B cell (primary cell): ENCODE measurements at regions not wholly inside any gene's neighbourhood (a gene's known extent, or its start where the extent isn't known, plus 50 kb on each side); places are given as distances from the start of the nearest gene placed in this dataset.
"Not testable (repeated sequence)": the region's sequence is repeated elsewhere in the genome, so short reads cannot be mapped to it uniquely, and the experiment has no call there.

Source experiments
- ATAC-seq: fragments of 200-7000 bp; cut with Tn5 transposase; one replicate; pipeline ENCODE4 v1.10.0; 2021; ENCODE audit warnings: low read depth, mild to moderate bottlenecking, moderate number of reproducible peaks, moderate library complexity
- CTCF ChIA-PET: fragments of 350-600 bp; sonication (Branson Sonifier 250); formaldehyde crosslinking; loops from one replicate; lab custom pipeline; 2021; ENCODE audit warnings: antibody characterized with exemption, inconsistent platforms; lab: Charles Lee
- POLR2A ChIA-PET: fragments of 350-600 bp; sonication (Branson Sonifier 250); formaldehyde crosslinking; loops from one replicate; lab custom pipeline; 2021; ENCODE audit warnings: antibody characterized with exemption; lab: Charles Lee
- DNase-seq: peaks from one replicate; pipeline ENCODE4 v3.0.0; 2013
- H2AFZ ChIP-seq: 2 replicates; pipeline ENCODE4 v1.6.1; 2012; ENCODE audit warnings: mild to moderate bottlenecking, low read depth, low read length; ENCODE audit not compliant: insufficient read depth, poor library complexity, severe bottlenecking
- H3K27ac ChIP-seq, 2 donors: 1 replicate in 1 of 2; 2 replicates in 1 of 2; pipeline ENCODE4 v1.5.1; 2012 to 2013; ENCODE audit warnings: low read length in 2 of 2, mild to moderate bottlenecking in 2 of 2, moderate library complexity in 1 of 2
- H3K27me3 ChIP-seq, 4 experiments: fragments of 200-600 bp in 1 of 4; sonication (generic) in 1 of 4; replicated peaks in 1 of 4; 1 replicate in 2 of 4; 2 replicates in 2 of 4; pipeline versions ENCODE4 v1.6.1 to v1.7.0; 2013 to 2016; ENCODE audit warnings: low read length in 3 of 4, mild to moderate bottlenecking in 2 of 4, mixed read lengths in 1 of 4, moderate library complexity in 1 of 4; ENCODE audit not compliant: insufficient read depth in 4 of 4, control insufficient read depth in 3 of 4; ENCODE audit errors: control extremely low read depth in 1 of 4
- H3K36me3 ChIP-seq, 2 experiments: replicated peaks in 1 of 2; 1 replicate in 1 of 2; 2 replicates in 1 of 2; pipeline versions ENCODE4 v1.6.1 to v1.7.1; 2013; ENCODE audit warnings: low read length in 1 of 2; ENCODE audit not compliant: insufficient read depth in 2 of 2, control insufficient read depth in 1 of 2; ENCODE audit errors: control extremely low read depth in 1 of 2, extremely low read depth in 1 of 2
- H3K4me1 ChIP-seq, 2 donors: fragments of 200-600 bp in 1 of 2; sonication (generic) in 1 of 2; 1 replicate in 1 of 2; 2 replicates in 1 of 2; pipeline versions ENCODE4 v1.5.1 to v1.6.1; 2013 to 2017; ENCODE audit warnings: low read length in 2 of 2; ENCODE audit not compliant: control insufficient read depth in 2 of 2, insufficient read depth in 2 of 2
- H3K4me2 ChIP-seq: replicated peaks from 2 replicates; pipeline ENCODE3; 2012; ENCODE audit warnings: mild to moderate bottlenecking, low read depth, low read length; ENCODE audit not compliant: poor library complexity, severe bottlenecking
- H3K4me3 ChIP-seq, 5 experiments: fragments of 200-600 bp in 1 of 5; sonication (generic) in 1 of 5; 1 replicate in 3 of 5; 2 replicates in 2 of 5; pipeline versions ENCODE4 v1.5.1 to v1.7.0; 2011 to 2016; ENCODE audit warnings: low read length in 4 of 5, mild to moderate bottlenecking in 4 of 5, low read depth in 2 of 5, control low read depth in 1 of 5, moderate library complexity in 1 of 5; ENCODE audit not compliant: insufficient read depth in 1 of 5; ENCODE audit errors: control extremely low read depth in 1 of 5, extremely low read depth in 1 of 5
- H3K79me2 ChIP-seq: fragments of 200-600 bp; sonication (generic); one replicate; pipeline ENCODE4 v1.6.0; 2016; ENCODE audit warnings: low read length; ENCODE audit not compliant: control insufficient read depth, insufficient read depth
- H3K9ac ChIP-seq: fragments of 200-600 bp; sonication (generic); 2 replicates; pipeline ENCODE4 v1.6.1; 2017; ENCODE audit warnings: mild to moderate bottlenecking, low read length, moderate library complexity
- H3K9me3 ChIP-seq, 3 donors: one replicate each; pipeline versions ENCODE4 v1.6.1 to v1.7.1; 2013; ENCODE audit warnings: low read length in 2 of 3; ENCODE audit not compliant: control insufficient read depth in 2 of 3, insufficient read depth in 1 of 3; ENCODE audit errors: control extremely low read depth in 1 of 3
- H4K20me1 ChIP-seq: 2 replicates; pipeline ENCODE4 v1.6.0; 2012; ENCODE audit warnings: mild to moderate bottlenecking, low read length; ENCODE audit not compliant: insufficient read depth, control insufficient read depth, poor library complexity, severe bottlenecking
- H3K27ac Mint-ChIP-seq: one replicate; pipeline ENCODE4 v1.8.0; 2021; ENCODE audit warnings: mixed read lengths
- H3K27me3 Mint-ChIP-seq: one replicate; pipeline ENCODE4 v1.8.0; 2021; ENCODE audit warnings: mixed read lengths
- H3K4me1 Mint-ChIP-seq: one replicate; pipeline ENCODE4 v1.8.0; 2021; ENCODE audit warnings: mixed read lengths
- H3K4me3 Mint-ChIP-seq: one replicate; pipeline ENCODE4 v1.8.0; 2021; ENCODE audit warnings: mixed read lengths
- H3K9me3 Mint-ChIP-seq: one replicate; pipeline ENCODE4 v1.8.0; 2022; ENCODE audit warnings: mixed read lengths; ENCODE audit not compliant: insufficient read depth
- EZH2 ChIP-seq: IDR thresholded peaks from 2 replicates; pipeline ENCODE4 v1.6.1; 2012; ENCODE audit warnings: borderline replicate concordance, low read depth, mild to moderate bottlenecking, moderate library complexity, low read length; ENCODE audit not compliant: insufficient read depth, poor library complexity, severe bottlenecking
- WGBS: methylation state at CpG from one replicate; pipeline ENCODE4 v1.1.5; 2013; ENCODE audit warnings: missing lambda C conversion rate; ENCODE audit not compliant: insufficient coverage; 5-methylcytosine and 5-hydroxymethylcytosine counted together
- intact Hi-C: fragments of 100-400 bp; cut with micrococcal nuclease; formaldehyde crosslinking; loops from one replicate; pipeline ENCODE4 v1.10.0; 2022
- TF ChIP-seq, protein P1 (sequence below): fragments of 200-600 bp; IDR thresholded peaks from one replicate; pipeline ENCODE4 v1.8.0; 2022; ENCODE audit warnings: antibody characterized with exemption, mild to moderate bottlenecking

DNA sequence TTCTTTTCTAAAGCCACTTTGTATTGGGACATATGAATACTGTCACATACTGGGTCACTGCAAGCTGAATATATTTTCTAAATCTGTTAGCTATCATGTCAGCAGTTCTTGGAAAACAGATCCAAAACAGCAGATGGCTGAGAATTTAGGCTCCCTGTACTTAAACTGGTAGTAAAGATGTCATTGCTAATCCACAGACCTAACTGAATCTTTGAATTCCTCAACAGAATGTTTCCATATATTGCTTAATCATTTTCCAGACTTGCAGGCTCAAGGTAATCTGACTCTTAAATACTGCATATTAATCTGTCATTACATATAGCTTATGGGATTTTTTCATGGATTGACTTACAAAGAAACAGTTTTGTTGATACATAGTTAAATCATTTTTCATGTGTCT, 639.0 kb upstream of the KLHL1 start:
- ATAC-seq, result no peak
- Histone ChIP-seq H4K20me1 (no peaks in the 10 kb centered on the region), H2AFZ (no peak overlapping the region), H3K27me3 (no peaks in the 10 kb centered on the region), H3K4me3 (no peak overlapping the region), H3K9me3 (no peaks in the 10 kb centered on the region), H3K27ac (no peak overlapping the region), H3K4me1 (no peaks in the 10 kb centered on the region), H3K36me3 (no peaks in the 10 kb centered on the region), H3K4me2 (no peak overlapping the region), H3K79me2 (no peaks in the 10 kb centered on the region), H3K9ac (no peak overlapping the region)
- no peak for DNase-seq
- Mint-ChIP-seq H3K4me3 (no peak overlapping the region), H3K4me1 (no peaks in the 10 kb centered on the region), H3K9me3 (peaks cover 2% of the 10 kb centered on the region), H3K27ac (no peak overlapping the region), H3K27me3 (no peaks in the 10 kb centered on the region)
- CTCF ChIA-PET, result no interaction called here
- TF ChIP-seq, protein P1, sequence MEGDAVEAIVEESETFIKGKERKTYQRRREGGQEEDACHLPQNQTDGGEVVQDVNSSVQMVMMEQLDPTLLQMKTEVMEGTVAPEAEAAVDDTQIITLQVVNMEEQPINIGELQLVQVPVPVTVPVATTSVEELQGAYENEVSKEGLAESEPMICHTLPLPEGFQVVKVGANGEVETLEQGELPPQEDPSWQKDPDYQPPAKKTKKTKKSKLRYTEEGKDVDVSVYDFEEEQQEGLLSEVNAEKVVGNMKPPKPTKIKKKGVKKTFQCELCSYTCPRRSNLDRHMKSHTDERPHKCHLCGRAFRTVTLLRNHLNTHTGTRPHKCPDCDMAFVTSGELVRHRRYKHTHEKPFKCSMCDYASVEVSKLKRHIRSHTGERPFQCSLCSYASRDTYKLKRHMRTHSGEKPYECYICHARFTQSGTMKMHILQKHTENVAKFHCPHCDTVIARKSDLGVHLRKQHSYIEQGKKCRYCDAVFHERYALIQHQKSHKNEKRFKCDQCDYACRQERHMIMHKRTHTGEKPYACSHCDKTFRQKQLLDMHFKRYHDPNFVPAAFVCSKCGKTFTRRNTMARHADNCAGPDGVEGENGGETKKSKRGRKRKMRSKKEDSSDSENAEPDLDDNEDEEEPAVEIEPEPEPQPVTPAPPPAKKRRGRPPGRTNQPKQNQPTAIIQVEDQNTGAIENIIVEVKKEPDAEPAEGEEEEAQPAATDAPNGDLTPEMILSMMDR, result no peak
- no peak for TF ChIP-seq EZH2
- intact Hi-C loops, result no loop called here
- POLR2A ChIA-PET, result no interaction called here

DNA sequence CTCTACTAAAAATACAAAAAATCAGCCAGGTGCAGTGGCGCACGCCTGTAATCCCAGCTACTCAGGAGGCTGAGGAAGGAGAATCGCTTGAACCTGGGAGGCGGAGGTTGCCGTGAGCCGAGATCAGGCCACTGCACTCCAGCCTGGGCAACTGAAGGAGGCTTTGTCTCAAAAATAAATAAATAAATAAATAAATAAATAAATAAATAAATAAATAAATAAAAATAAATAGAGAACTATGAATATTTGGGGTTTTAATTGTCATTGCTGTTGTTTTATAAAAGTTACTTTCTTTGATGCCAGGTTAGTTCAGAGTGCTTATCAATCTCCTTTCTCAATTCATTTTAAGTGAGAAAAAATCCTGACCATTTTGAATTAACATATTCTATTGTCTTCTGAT, 638.2 kb upstream of the KLHL1 start:
- H4K20me1 ChIP-seq, DNase-seq, H3K9ac ChIP-seq, H3K4me3 Mint-ChIP-seq, H3K9me3 Mint-ChIP-seq, H3K79me2 ChIP-seq, CTCF ChIA-PET, intact Hi-C loops, H3K4me1 Mint-ChIP-seq, H3K9me3 ChIP-seq, H3K4me3 ChIP-seq, H3K27ac ChIP-seq, H3K4me1 ChIP-seq, POLR2A ChIA-PET, H2AFZ ChIP-seq, H3K36me3 ChIP-seq, H3K4me2 ChIP-seq, H3K27ac Mint-ChIP-seq, H3K27me3 ChIP-seq, H3K27me3 Mint-ChIP-seq, ATAC-seq: not testable (repeated sequence)
- WGBS, result 100% methylated on average over 2 of the region's 6 CpGs
